IMR-90 (cell line): ENCODE measurements at regions not wholly inside any gene's neighbourhood (a gene's known extent, or its start where the extent isn't known, plus 50 kb on each side); places are given as distances from the start of the nearest gene placed in this dataset.
"Not testable (repeated sequence)": the region's sequence is repeated elsewhere in the genome, so short reads cannot be mapped to it uniquely, and the experiment has no call there.

Source experiments
- ATAC-seq: fragments of 200-7000 bp; cut with Tn5 transposase; 2 replicates; pipeline ENCODE4 v1.9.1; 2020; ENCODE audit warnings: low read depth, mild to moderate bottlenecking, moderate library complexity
- BruUV-seq: library from RNA; stranded (reverse); fragments of 400-500 nt; replicated peaks from 2 replicates; lab custom pipeline; 2021; lab: Mats Ljungman, UMichigan
- CTCF ChIA-PET: fragments of 300-600 bp; formaldehyde crosslinking; extraction: SDS; loops from one replicate; lab custom pipeline; 2021; ENCODE audit warnings: antibody characterized with exemption; lab: Yijun Ruan, JAX
- POLR2A ChIA-PET: fragments of 300-600 bp; sonication (Branson Sonifier 250); formaldehyde crosslinking; loops from one replicate; lab custom pipeline; 2022; ENCODE audit warnings: antibody characterized with exemption; ENCODE audit not compliant: unreplicated experiment; lab: Charles Lee
- DNase-seq: peaks from one replicate; pipeline ENCODE4 v3.0.0; 2013
- H2AFZ ChIP-seq: replicated peaks from 2 replicates; pipeline ENCODE3; 2013; ENCODE audit warnings: low read length, mild to moderate bottlenecking; ENCODE audit not compliant: poor library complexity
- H2AK5ac ChIP-seq: 2 replicates; pipeline ENCODE4 v1.6.1; 2013; ENCODE audit warnings: low read depth, low read length, inconsistent platforms
- H2AK9ac ChIP-seq: replicated peaks from 2 replicates; pipeline ENCODE3; 2013; ENCODE audit warnings: mild to moderate bottlenecking, low read depth, low read length, moderate library complexity; ENCODE audit not compliant: poor library complexity
- H2BK120ac ChIP-seq: 2 replicates; pipeline ENCODE4 v1.6.1; 2013; ENCODE audit warnings: low read depth, low read length, inconsistent platforms
- H2BK15ac ChIP-seq: 3 replicates; pipeline ENCODE4 v1.6.1; 2013; ENCODE audit warnings: low read depth, low read length, inconsistent platforms
- H2BK20ac ChIP-seq: 2 replicates; pipeline ENCODE4 v1.6.1; 2013; ENCODE audit warnings: low read depth, mild to moderate bottlenecking, inconsistent platforms, low read length, moderate library complexity
- H2BK5ac ChIP-seq: 2 replicates; pipeline ENCODE4 v1.6.1; 2013; ENCODE audit warnings: mild to moderate bottlenecking, low read depth, low read length, inconsistent platforms; ENCODE audit not compliant: poor library complexity, severe bottlenecking
- H3K14ac ChIP-seq: replicated peaks from 2 replicates; pipeline ENCODE4 v1.6.1; 2013; ENCODE audit warnings: low read depth, low read length, inconsistent platforms
- H3K18ac ChIP-seq: 2 replicates; pipeline ENCODE4 v1.6.1; 2013; ENCODE audit warnings: low read depth, low read length, control low read depth
- H3K23ac ChIP-seq: 2 replicates; pipeline ENCODE4 v1.6.1; 2013; ENCODE audit warnings: low read depth, low read length, inconsistent platforms
- H3K27ac ChIP-seq: 2 replicates; pipeline ENCODE4 v1.5.1; 2013; ENCODE audit warnings: mild to moderate bottlenecking, control low read depth, low read length; ENCODE audit not compliant: insufficient read depth
- H3K27me3 ChIP-seq: 2 replicates; pipeline ENCODE4 v1.6.1; 2013; ENCODE audit warnings: low read length; ENCODE audit not compliant: control insufficient read depth, insufficient read depth
- H3K36me3 ChIP-seq: 2 replicates; pipeline ENCODE4 v1.6.1; 2013; ENCODE audit warnings: low read length, mixed read lengths; ENCODE audit not compliant: control insufficient read depth, insufficient read depth
- H3K4ac ChIP-seq: 2 replicates; pipeline ENCODE4 v1.6.1; 2013; ENCODE audit warnings: low read depth, low read length, inconsistent platforms
- H3K4me1 ChIP-seq: 2 replicates; pipeline ENCODE4 v1.6.1; 2013; ENCODE audit warnings: low read length, mixed read lengths; ENCODE audit not compliant: control insufficient read depth, insufficient read depth
- H3K4me2 ChIP-seq: 2 replicates; pipeline ENCODE4 v1.6.1; 2013; ENCODE audit warnings: low read depth, mild to moderate bottlenecking, control low read depth, low read length, moderate library complexity
- H3K4me3 ChIP-seq: 2 replicates; pipeline ENCODE4 v1.5.1; 2013; ENCODE audit warnings: low read depth, mild to moderate bottlenecking, control low read depth, low read length, moderate library complexity; ENCODE audit not compliant: insufficient read depth
- H3K56ac ChIP-seq: 2 replicates; pipeline ENCODE4 v1.6.1; 2013; ENCODE audit warnings: low read length, inconsistent platforms; ENCODE audit not compliant: insufficient read depth; ENCODE audit errors: extremely low read depth
- H3K79me1 ChIP-seq, 2 experiments: 2 replicates each; pipeline ENCODE4 v1.6.1; 2013; ENCODE audit warnings: low read length in 2 of 2, inconsistent platforms in 1 of 2, low read depth in 1 of 2
- H3K9ac ChIP-seq: 2 replicates; pipeline ENCODE4 v1.6.1; 2013; ENCODE audit warnings: low read depth, low read length, control low read depth
- H3K9me1 ChIP-seq: 2 replicates; pipeline ENCODE4 v1.6.1; 2013; ENCODE audit warnings: low read length, inconsistent platforms; ENCODE audit not compliant: insufficient read depth
- H3K9me3 ChIP-seq: 2 replicates; pipeline ENCODE4 v1.6.1; 2013; ENCODE audit warnings: low read length; ENCODE audit not compliant: control insufficient read depth, insufficient read depth
- H4K20me1 ChIP-seq: 2 replicates; pipeline ENCODE4 v1.6.1; 2013; ENCODE audit warnings: low read length, inconsistent platforms; ENCODE audit not compliant: insufficient read depth
- H4K5ac ChIP-seq: 2 replicates; pipeline ENCODE4 v1.6.1; 2013; ENCODE audit warnings: mild to moderate bottlenecking, low read depth, low read length, control low read depth
- H4K8ac ChIP-seq, 2 experiments: 2 replicates each; pipeline ENCODE4 v1.6.1; 2013; ENCODE audit warnings: low read depth in 2 of 2, low read length in 2 of 2, control low read depth in 1 of 2, inconsistent platforms in 1 of 2
- H4K91ac ChIP-seq: 2 replicates; pipeline ENCODE4 v1.6.1; 2013; ENCODE audit warnings: low read depth, low read length, inconsistent platforms; ENCODE audit not compliant: insufficient read depth
- CHD1 ChIP-seq: IDR thresholded peaks from 2 replicates; pipeline ENCODE4 v1.6.1; 2012; ENCODE audit warnings: low read depth, low read length, improper control_type of control experiment
- FOS ChIP-seq: fragments of 150-350 bp; IDR thresholded peaks from 2 replicates; pipeline ENCODE4 v1.6.1; 2016; ENCODE audit warnings: low read depth, low read length
- MXI1 ChIP-seq: IDR thresholded peaks from 2 replicates; pipeline ENCODE4 v1.6.1; 2012; ENCODE audit warnings: low read depth, mild to moderate bottlenecking, low read length, moderate library complexity, borderline replicate concordance
- WGBS, 2 experiments: methylation state at CpG; one replicate each; pipeline versions ENCODE4 v1.1.5 to v1.1.7; 2013; ENCODE audit warnings: missing lambda C conversion rate in 2 of 2; ENCODE audit not compliant: insufficient read length in 1 of 2; ENCODE audit errors: extremely low coverage in 2 of 2; 5-methylcytosine and 5-hydroxymethylcytosine counted together
- dilution Hi-C: fragments of 300-500 bp; cut with HindIII; formaldehyde crosslinking; loops from one replicate; pipeline ENCODE4 v1.14.3; 2018; ENCODE audit warnings: low sequenced_read_pairs; ENCODE audit not compliant: unreplicated experiment
- in situ Hi-C: fragments of 300-500 bp; cut with MboI; formaldehyde crosslinking; loops from 3 replicates; pipeline ENCODE4 v1.14.3; 2019; ENCODE audit warnings: low sequenced_read_pairs, inconsistent platforms, mixed read lengths
- intact Hi-C: fragments of 100-400 bp; cut with micrococcal nuclease; formaldehyde crosslinking; loops from 2 replicates; pipeline ENCODE4 v1.10.0; 2022

GRCh38 chr21:9780441-9780937, 740.9 kb upstream of the TPTE start:
- no peak overlapping the region for H2AK5ac ChIP-seq
- POLR2A ChIA-PET: no interaction called here
- TF ChIP-seq FOS: no peak
- TF ChIP-seq CHD1: no peak
- no peak for TF ChIP-seq MXI1
- H4K91ac ChIP-seq: no peak overlapping the region
- no peaks in the 10 kb centered on the region for H3K36me3 ChIP-seq
- DNase-seq (no peak), ATAC-seq (no peak)
- H3K18ac ChIP-seq: no peak overlapping the region
- H2BK5ac ChIP-seq: no peak overlapping the region
- H3K56ac ChIP-seq: no peak overlapping the region
- intact Hi-C loops: no loop called here
- H2BK20ac ChIP-seq: no peak overlapping the region
- in situ Hi-C loops: no loop called here
- no peak overlapping the region for H2AK9ac ChIP-seq
- H3K23ac ChIP-seq: no peak overlapping the region
- H3K9me1 ChIP-seq: no peaks in the 10 kb centered on the region
- no peaks in the 10 kb centered on the region for H3K4me1 ChIP-seq
- no peaks in the 10 kb centered on the region for H3K27me3 ChIP-seq
- no peak overlapping the region for H3K9ac ChIP-seq
- H3K4ac ChIP-seq: no peak overlapping the region
- H2BK15ac ChIP-seq: no peak overlapping the region
- no peak overlapping the region for H3K14ac ChIP-seq
- no peaks in the 10 kb centered on the region for H3K79me1 ChIP-seq
- H2BK120ac ChIP-seq: no peak overlapping the region
- H4K8ac ChIP-seq: no peak overlapping the region
- no peak overlapping the region for H4K5ac ChIP-seq
- no TSS peak for BruUV-seq
- CTCF ChIA-PET: no interaction called here
- no peak overlapping the region for H3K4me2 ChIP-seq
- no peak overlapping the region for H2AFZ ChIP-seq
- no peaks in the 10 kb centered on the region for H4K20me1 ChIP-seq
- H3K27ac ChIP-seq: no peak overlapping the region
- dilution Hi-C loops: no loop called here
- peaks cover 25% of the 10 kb centered on the region for H3K9me3 ChIP-seq
- no CpG with 5 or more reads among the region's 3 CpGs for WGBS, 2 experiments
- H3K4me3 ChIP-seq: no peak overlapping the region

GRCh38 chr21:9783587-9783986, 737.8 kb upstream of the TPTE start:
- CTCF ChIA-PET, H3K56ac ChIP-seq, H4K5ac ChIP-seq, H4K91ac ChIP-seq, H3K23ac ChIP-seq, H3K18ac ChIP-seq, H2BK20ac ChIP-seq, H2AK9ac ChIP-seq, H2AK5ac ChIP-seq, POLR2A ChIA-PET, dilution Hi-C loops, H3K4me2 ChIP-seq, H3K14ac ChIP-seq, in situ Hi-C loops, H3K36me3 ChIP-seq, intact Hi-C loops, H3K79me1 ChIP-seq, H4K8ac ChIP-seq, H3K9me1 ChIP-seq, H2BK5ac ChIP-seq, H3K27ac ChIP-seq, BruUV-seq, H2BK120ac ChIP-seq, ATAC-seq, H3K27me3 ChIP-seq, H3K9ac ChIP-seq, H2AFZ ChIP-seq, H3K4ac ChIP-seq, H3K4me3 ChIP-seq, DNase-seq, H3K4me1 ChIP-seq, H4K20me1 ChIP-seq, H2BK15ac ChIP-seq: not testable (repeated sequence)
- H3K9me3 ChIP-seq: peaks cover 23% of the 10 kb centered on the region
- WGBS, 2 experiments: no CpG with 5 or more reads among the region's 2 CpGs
